GM21825 (cell line): ENCODE measurements at regions not wholly inside any gene's neighbourhood (a gene's known extent, or its start where the extent isn't known, plus 50 kb on each side); places are given as distances from the start of the nearest gene placed in this dataset.
A peak's percentile ranks its signal among the peaks of the same experiment; 100 is the strongest.
"Not testable (repeated sequence)": the region's sequence is repeated elsewhere in the genome, so short reads cannot be mapped to it uniquely, and the experiment has no call there.

ENCODE experiments used
- ATAC-seq: cut with Tn5 transposase; IDR thresholded peaks from one replicate; pipeline ENCODE4 v1.9.1; 2021; ENCODE audit warnings: mild to moderate bottlenecking, moderate library complexity; ENCODE audit not compliant: unreplicated experiment

GRCh38 chr4:149870008-149870407 lies 54.4 kb upstream of the IQCM start:
- ATAC-seq: no peak

- no peak for ATAC-seq
Measured at GRCh38 chr4:149881744-149882143, 66.1 kb upstream of the IQCM start.

GRCh38 chr4:149882251-149882650 lies 66.6 kb upstream of the IQCM start:
- no peak for ATAC-seq

GRCh38 chr4:149884046-149884445 lies 68.4 kb upstream of the IQCM start:
- no peak for ATAC-seq

- ATAC-seq: no peak
Measured at GRCh38 chr4:149884529-149885181, 69.0 kb upstream of the IQCM start.

DNA sequence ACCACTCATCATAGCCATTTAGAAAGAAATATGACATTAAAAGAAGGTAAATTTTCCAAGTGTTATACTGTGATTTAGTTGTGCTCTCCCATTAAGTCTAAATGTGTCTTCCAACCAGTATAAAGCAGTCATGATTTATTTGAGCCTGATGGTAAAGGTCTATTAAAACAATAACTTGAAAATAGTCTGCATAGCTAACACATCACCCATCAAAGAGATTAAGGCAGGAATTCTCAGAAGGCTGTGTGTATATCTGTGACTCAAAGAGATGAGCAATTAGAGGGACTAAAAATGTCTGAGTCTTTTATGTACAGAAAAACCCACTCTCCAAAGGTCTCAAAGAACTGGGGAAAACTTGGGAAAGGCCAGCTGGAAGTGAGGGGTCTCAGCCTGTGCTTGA lies 70.3 kb upstream of the IQCM start:
- no peak for ATAC-seq

DNA sequence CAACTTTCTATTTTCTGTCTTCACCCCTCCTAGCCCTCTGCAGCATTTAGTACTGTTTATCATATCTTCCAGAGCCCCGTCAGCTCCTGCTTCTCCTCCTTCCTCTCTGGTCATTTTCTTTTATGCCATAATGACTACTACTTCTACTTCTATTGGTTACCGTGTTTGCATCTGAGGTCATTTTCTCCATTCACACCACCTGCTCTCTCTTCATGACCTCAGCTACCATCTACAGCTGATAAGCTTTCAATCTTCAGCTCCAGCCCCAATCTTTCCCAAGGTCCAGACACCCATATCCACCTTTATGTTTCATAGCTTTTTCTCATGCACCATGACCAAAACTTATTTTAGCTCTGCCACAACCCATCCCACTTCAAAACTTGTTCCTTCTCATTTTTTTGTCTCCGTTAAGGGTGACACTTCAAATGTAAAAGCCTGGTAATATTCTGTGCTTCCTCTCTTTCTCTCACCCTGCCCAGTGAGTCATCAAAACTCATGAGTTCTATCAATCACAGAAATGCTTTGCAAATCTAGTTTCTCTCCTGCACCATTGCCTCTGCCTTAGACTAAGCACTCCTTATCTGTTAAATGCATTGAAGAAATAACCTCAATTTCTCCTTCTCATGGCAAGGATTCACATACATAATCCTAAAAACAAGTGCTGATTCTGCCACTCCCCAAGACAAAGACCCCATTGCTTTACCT lies 71.3 kb upstream of the IQCM start:
- no peak for ATAC-seq

DNA sequence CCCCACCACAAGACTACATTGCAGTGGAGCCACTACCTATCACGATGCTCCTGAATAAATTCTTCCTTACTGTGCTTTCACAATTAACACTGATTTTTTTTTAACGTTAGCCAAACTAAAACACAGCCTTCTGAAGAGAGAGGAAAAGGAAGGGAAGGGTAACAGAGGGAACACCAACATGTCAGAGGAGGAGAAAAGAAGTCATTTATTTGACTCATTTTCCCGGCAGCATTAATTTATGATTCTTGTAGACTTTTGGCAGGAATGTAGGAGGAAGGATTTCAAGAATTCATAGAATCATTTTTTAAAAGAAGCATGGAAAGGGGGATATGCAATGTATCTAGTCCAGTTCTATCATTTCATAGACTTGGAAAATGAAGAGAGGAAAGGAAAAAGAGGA lies 74.3 kb upstream of the IQCM start:
- no peak for ATAC-seq

GRCh38 chr4:149890531-149890930 lies 74.9 kb upstream of the IQCM start:
- no peak for ATAC-seq

DNA sequence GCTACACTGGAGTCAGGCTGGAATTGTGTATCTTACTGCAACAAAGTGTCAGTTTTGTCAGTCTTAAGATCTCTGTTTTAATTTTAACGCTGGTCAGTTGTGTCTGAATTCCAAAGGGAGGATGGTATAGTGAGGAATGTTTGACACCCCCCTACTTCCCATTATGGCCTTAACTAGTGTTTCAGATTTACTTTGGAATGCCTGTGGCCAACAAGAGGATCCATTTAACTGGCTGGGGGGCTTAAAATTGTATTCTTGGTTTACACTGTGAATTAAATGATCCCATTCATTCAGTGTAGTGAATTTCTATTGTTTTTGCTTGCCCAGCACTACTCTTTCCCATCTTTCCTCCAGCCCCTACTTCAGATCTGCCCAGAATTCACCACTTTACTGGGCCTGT lies 75.8 kb upstream of the IQCM start:
- ATAC-seq: no peak

DNA sequence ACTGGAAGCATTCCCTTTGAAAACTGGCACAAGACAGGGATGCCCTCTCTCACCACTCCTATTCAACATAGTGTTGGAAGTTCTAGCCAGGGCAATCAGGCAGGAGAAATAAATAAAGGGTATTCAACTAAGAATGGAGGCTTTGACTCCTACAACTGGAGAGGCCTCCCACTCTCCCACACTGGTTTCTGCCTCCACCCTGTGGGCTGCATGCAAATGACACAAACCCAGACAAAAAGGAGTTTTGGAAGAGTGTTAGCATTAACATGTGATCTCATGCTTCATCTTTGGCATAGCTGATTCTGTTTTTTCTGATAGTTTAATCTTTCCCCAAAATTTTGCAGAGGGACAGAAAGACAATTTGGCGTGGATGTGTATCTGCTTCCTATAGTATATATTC lies 80.8 kb upstream of the IQCM start:
- no peak for ATAC-seq

DNA sequence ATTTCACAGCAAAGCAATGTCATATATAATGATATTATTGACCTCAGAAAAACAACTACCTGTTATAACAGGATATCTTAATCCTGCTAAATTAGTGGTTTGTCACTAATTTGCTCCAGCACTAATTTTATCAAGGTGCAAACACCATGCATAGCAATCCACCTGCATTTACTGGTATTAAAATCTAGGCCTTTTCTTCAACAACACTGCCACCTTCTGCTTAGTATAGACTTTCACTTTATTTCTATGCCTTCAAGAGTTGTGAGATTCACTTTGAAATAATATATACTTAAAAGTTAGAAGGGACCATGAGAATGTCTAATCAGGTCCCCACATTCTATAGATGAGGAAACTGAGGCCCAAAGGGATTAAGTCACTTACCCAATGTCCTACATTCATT lies 82.1 kb upstream of the IQCM start:
- ATAC-seq: no peak

GRCh38 chr4:149901128-149901527 lies 85.5 kb upstream of the IQCM start:
- no peak for ATAC-seq

- ATAC-seq: no peak
Measured at GRCh38 chr4:149902242-149902641, 86.6 kb upstream of the IQCM start.

DNA sequence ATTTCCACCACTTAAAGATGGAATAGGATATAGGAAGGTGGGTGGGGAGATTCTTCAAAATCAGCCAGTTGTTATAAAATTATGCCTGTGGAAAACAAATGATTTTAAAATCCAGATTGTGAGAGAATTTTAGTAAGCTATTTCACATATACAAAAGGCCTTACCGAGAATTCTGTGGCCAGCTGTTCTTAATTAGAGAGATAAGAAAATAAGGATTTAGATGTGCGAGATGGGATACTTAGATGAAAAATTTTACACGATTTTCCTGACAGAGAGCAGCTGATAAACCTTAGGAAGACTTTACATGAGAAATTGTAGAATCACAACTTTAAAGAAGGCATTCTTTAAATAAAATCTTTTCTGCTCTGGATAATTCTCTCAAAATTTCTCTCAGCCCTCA lies 94.5 kb upstream of the IQCM start:
- ATAC-seq: no peak

GRCh38 chr4:149910604-149911350 lies 95.1 kb upstream of the IQCM start:
- ATAC-seq: no peak

DNA sequence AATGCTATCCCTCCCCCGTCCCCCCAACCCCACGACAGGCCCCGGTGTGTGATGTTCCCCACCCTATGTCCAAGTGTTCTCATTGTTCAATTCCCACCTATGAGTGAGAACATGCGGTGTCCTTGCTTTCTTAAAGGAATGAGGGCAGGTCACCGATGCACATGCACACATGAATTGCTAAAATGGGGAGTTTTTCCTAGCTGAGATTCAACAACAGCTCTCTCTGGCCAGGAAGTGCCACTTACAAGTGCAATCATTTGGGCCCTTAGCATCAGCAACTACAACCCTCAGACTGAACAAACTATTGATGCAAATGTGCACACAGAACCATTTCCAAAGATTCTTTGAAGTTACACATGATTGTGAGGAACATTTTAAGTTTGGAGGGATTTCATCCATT lies 95.7 kb upstream of the IQCM start:
- no peak for ATAC-seq

DNA sequence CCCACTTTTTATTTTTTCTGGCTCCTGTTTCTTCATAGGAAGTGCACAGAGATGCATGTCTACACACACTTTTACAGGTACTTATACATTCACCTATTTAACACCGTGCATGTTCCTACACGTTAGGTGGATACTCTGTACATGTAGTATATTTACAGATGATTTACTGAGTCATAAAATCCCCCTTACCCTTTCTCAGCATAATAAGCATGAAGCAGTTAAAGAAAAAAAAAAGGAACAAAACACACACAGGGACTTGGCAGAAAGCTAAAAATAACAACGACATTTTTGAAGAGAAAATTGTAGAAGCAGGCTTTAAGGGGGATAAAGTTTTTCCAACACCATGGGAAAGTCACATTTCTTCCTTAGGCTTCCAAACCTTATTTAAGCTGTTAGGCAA lies 96.4 kb upstream of the IQCM start:
- ATAC-seq: no peak

- peak; percentile 68 for ATAC-seq
Measured at GRCh38 chr4:149914119-149915115, 98.8 kb upstream of the IQCM start.

GRCh38 chr4:149915735-149916134 lies 100.1 kb upstream of the IQCM start:
- not testable (repeated sequence) for ATAC-seq

DNA sequence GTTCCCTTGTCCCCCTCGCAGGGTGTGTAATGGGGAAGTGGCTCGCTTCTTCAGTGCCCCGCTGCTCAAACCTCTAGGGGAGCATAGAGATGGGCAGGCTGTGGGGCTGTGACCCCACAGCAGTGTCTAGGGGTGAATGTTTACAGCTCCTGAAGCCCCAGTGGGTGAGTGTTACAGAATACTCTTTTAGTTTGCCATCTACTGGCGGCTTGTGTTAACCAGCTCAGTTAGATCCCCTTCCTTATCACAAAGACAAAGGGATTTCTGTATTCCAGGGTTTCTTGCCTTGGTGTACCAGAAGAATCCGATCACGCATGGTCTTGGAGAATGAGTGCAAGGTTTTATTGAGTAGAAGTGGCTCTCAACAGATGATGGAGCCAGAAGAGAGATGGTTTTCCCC lies 108.1 kb upstream of the IQCM start:
- ATAC-seq: no peak
